ENCODE measurements at regions not wholly inside any gene's neighbourhood (a gene's known extent, or its start where the extent isn't known, plus 50 kb on each side); places are given as distances from the start of the nearest gene placed in this dataset.

GRCh38 chr2:144151405-144151804, 368.5 kb downstream of the ZEB2 start:
- Histone ChIP-seq H3K36me3 (no peaks in the 10 kb centered on the region), H3K4me1 (no peaks in the 10 kb centered on the region), H3K9me3 (no peaks in the 10 kb centered on the region), H3K27ac (no peak overlapping the region), H3K27me3 (no peaks in the 10 kb centered on the region), H3K4me3 (no peak overlapping the region)
- TF ChIP-seq POLR2A (IDR thresholded peaks at IDR 0.05) (no peak), CTCF (IDR thresholded peaks at IDR 0.05) (no peak)
- intact Hi-C loops (cut with DNase I; ENCODE audit: low total_unique reads) = no loop called here
- DNase-seq = no peak

GRCh38 chr2:144147356-144147755, 372.6 kb downstream of the ZEB2 start:
- Histone ChIP-seq H3K4me1 (no peaks in the 10 kb centered on the region), H3K36me3 (no peaks in the 10 kb centered on the region), H3K27ac (no peak overlapping the region), H3K4me3 (no peak overlapping the region), H3K27me3 (no peaks in the 10 kb centered on the region), H3K9me3 (no peaks in the 10 kb centered on the region)
- no peak for DNase-seq
- intact Hi-C loops (cut with DNase I; ENCODE audit: low total_unique reads) = no loop called here
- TF ChIP-seq POLR2A (IDR thresholded peaks at IDR 0.05) (no peak), CTCF (IDR thresholded peaks at IDR 0.05) (no peak)

GRCh38 chr2:144146876-144147275, 373.0 kb downstream of the ZEB2 start:
- TF ChIP-seq POLR2A (IDR thresholded peaks at IDR 0.05) = no peak
- TF ChIP-seq CTCF (IDR thresholded peaks at IDR 0.05) = no peak
- H3K4me3 ChIP-seq = no peak overlapping the region
- no peaks in the 10 kb centered on the region for H3K36me3 ChIP-seq
- H3K4me1 ChIP-seq = no peaks in the 10 kb centered on the region
- no peak for DNase-seq
- no peak overlapping the region for H3K27ac ChIP-seq
- H3K27me3 ChIP-seq = no peaks in the 10 kb centered on the region
- intact Hi-C loops (cut with DNase I; ENCODE audit: low total_unique reads) = no loop called here
- H3K9me3 ChIP-seq = no peaks in the 10 kb centered on the region

GRCh38 chr2:144146076-144146475, 373.8 kb downstream of the ZEB2 start:
- DNase-seq = no peak
- H3K27me3 ChIP-seq = no peaks in the 10 kb centered on the region
- no peak overlapping the region for H3K27ac ChIP-seq
- TF ChIP-seq POLR2A (IDR thresholded peaks at IDR 0.05) = no peak
- TF ChIP-seq CTCF (IDR thresholded peaks at IDR 0.05) = no peak
- no peak overlapping the region for H3K4me3 ChIP-seq
- H3K9me3 ChIP-seq = no peaks in the 10 kb centered on the region
- intact Hi-C loops (cut with DNase I; ENCODE audit: low total_unique reads) = no loop called here
- H3K36me3 ChIP-seq = no peaks in the 10 kb centered on the region
- H3K4me1 ChIP-seq = no peaks in the 10 kb centered on the region

GRCh38 chr2:144143294-144144151, 376.4 kb downstream of the ZEB2 start:
- Histone ChIP-seq H3K27me3 (no peaks in the 10 kb centered on the region), H3K4me3 (no peak overlapping the region), H3K4me1 (no peaks in the 10 kb centered on the region), H3K9me3 (no peaks in the 10 kb centered on the region), H3K36me3 (no peaks in the 10 kb centered on the region), H3K27ac (peak overlapping the region in 1 of 2 donors; percentile 24)
- intact Hi-C loops (cut with DNase I; ENCODE audit: low total_unique reads) = no loop called here
- DNase-seq = no peak
- TF ChIP-seq CTCF (IDR thresholded peaks at IDR 0.05) (no peak), POLR2A (IDR thresholded peaks at IDR 0.05) (no peak)

All from uterus (tissue), 3 donors.